Fibroblast of mammary gland (primary cell): ENCODE measurements at regions not wholly inside any gene's neighbourhood (a gene's known extent, or its start where the extent isn't known, plus 50 kb on each side); places are given as distances from the start of the nearest gene placed in this dataset.
A peak's percentile ranks its signal among the peaks of the same experiment; 100 is the strongest.
"Not testable (repeated sequence)": the region's sequence is repeated elsewhere in the genome, so short reads cannot be mapped to it uniquely, and the experiment has no call there.

Experiments used
- DNase-seq: peaks from one replicate; pipeline ENCODE4 v3.0.0-alpha.2; 2010; ENCODE audit warnings: low read depth
- H3K4me3 ChIP-seq: 2 replicates; pipeline ENCODE4 v1.5.1; 2011; ENCODE audit warnings: low read depth, mild to moderate bottlenecking, low read length, moderate library complexity; ENCODE audit not compliant: control insufficient read depth
- TF ChIP-seq, protein P1 (sequence below): conservative IDR thresholded peaks from 2 replicates; pipeline ENCODE4 v1.5.1; 2011; ENCODE audit warnings: low read depth, low read length, inconsistent platforms; ENCODE audit not compliant: control insufficient read depth, insufficient read depth

DNA sequence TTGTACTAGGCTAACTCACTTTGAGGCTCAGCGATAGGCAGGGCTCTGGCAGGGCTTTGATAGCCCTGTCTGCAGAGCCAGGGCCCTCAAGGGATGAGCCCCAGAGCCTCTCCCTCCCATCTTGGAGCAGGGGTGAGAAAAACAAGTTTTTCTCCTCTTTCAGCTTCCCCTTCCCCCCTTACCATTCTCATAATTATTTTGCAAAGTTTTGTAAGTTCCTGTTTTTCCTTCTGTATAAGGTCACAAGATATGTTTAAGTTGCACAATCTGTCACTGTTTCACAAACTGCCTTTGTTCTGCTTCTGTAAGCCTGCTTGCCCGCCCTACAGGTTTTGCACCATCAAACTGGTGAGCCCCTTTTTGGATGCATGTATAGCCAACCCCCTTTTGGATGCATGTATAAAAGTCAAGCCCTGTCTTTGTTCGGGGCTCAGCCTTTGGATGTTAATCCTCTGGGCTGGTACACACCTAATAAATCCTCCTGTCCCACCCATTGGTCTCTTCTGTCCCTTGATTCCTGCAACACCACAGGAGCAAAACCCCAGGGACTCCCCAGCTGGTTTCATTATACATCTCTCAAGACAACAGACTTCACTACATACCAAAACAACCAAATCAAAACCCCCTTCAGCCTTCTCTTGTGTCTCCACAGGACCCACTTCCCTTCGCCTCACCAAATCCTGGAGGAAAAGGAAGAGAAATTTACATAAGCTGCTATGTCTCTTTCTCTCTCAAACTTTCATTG lies 52.5 kb upstream of the RESF1 start:
- TF ChIP-seq, protein P1, sequence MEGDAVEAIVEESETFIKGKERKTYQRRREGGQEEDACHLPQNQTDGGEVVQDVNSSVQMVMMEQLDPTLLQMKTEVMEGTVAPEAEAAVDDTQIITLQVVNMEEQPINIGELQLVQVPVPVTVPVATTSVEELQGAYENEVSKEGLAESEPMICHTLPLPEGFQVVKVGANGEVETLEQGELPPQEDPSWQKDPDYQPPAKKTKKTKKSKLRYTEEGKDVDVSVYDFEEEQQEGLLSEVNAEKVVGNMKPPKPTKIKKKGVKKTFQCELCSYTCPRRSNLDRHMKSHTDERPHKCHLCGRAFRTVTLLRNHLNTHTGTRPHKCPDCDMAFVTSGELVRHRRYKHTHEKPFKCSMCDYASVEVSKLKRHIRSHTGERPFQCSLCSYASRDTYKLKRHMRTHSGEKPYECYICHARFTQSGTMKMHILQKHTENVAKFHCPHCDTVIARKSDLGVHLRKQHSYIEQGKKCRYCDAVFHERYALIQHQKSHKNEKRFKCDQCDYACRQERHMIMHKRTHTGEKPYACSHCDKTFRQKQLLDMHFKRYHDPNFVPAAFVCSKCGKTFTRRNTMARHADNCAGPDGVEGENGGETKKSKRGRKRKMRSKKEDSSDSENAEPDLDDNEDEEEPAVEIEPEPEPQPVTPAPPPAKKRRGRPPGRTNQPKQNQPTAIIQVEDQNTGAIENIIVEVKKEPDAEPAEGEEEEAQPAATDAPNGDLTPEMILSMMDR, result no peak
- DNase-seq, result no peak
- H3K4me3 ChIP-seq, result no peak overlapping the region

DNA sequence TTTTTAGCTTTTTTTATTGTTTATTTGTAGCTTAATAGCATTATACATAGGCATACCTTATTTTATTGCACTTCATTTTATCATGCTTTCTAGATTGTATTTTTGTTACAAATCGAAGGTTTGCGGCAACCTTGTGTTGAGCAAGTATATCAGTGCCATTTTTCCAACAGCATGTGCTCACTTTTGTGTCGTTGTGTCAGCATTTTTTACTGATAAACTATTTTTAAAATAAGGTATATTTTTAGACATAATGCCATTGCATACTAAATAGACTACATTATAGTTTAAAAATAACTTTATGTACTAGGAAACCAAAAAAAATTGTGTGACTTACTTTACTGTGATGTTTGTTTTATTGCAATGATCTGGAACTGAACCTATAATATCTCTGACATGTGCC lies 56.2 kb upstream of the RESF1 start:
- no peak for DNase-seq
- TF ChIP-seq, protein P1, result no peak
- H3K4me3 ChIP-seq, result no peak overlapping the region

DNA sequence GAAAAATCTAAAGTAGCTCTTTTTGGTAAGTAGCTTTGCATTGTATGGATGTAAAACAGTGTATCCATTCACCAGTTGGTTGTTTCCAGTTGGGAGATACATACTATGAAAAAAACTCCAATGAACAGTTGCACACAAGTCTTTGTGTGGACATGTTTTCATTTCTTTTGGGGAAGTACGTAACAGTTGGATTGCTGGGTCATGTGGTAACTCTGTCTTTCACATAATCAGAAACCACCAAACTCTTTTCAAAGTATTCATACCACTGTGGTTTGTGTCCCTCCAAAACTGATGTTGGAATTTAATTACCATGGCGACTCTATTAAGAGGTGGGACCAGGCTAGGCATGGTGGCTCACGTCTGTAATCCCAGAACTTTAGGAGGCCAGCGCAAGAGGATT lies 58.9 kb upstream of the RESF1 start:
- TF ChIP-seq, protein P1, result no peak
- DNase-seq, result no peak
- no peak overlapping the region for H3K4me3 ChIP-seq

DNA sequence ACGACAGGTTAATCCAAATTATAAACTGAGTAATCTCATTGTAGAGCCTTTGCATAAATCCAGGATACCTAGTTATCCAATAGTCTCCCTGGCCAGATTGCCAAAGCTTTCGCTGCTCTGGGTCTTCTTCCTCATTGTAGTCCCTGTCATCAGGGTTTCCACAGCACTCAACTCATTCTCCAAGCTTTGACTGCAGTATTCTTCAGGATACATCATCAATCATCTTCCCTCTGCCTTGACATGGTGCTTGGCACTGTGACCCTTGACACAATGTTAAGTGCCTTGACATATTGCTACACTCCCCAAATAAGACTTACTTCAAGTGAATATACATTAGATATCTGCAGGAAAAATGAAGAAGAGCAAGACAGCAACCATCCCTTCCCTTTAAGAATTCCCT lies 60.1 kb upstream of the RESF1 start:
- no peak overlapping the region for H3K4me3 ChIP-seq
- no peak for DNase-seq
- TF ChIP-seq, protein P1, result no peak

- TF ChIP-seq, protein P1, result no peak
- DNase-seq, result peak; percentile 5
- no peak overlapping the region for H3K4me3 ChIP-seq
These were observed 61.3 kb upstream of the RESF1 start for GRCh38 chr12:31897781-31898503.

GRCh38 chr12:31897092-31897491 lies 62.1 kb upstream of the RESF1 start:
- H3K4me3 ChIP-seq, DNase-seq: not testable (repeated sequence)

GRCh38 chr12:31896514-31897039 lies 62.6 kb upstream of the RESF1 start:
- DNase-seq, result peak; percentile 6
- TF ChIP-seq, protein P1, result no peak
- H3K4me3 ChIP-seq, result no peak overlapping the region
